ENCODE measurements at regions not wholly inside any gene's neighbourhood (a gene's known extent, or its start where the extent isn't known, plus 50 kb on each side); places are given as distances from the start of the nearest gene placed in this dataset.

DNA sequence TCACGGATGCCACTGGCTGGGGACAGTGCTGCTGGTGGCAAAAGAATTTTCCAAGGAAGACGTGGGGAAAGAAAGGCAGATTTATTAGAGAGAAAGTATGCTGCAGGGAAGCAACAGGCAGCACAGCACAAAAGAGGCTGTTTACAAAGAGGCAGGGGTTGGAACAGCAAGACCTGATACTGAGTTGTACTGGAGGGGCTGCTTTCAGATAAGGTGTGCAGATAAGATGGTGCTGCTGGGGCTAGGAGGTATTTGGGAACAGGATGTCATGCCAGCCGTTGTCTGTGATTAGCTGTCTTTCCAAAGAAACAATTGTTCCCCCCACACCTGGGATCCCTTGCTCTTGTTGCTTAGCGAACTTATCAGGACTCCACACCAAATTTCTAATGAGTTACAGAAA lies 2023.3 kb upstream of the PCDH20 start:
- Mint-ChIP-seq H3K4me3 (no peak overlapping the region), H3K4me1 (peaks cover 3 to 9% of the 10 kb centered on the region in 2 experiments; a peak in 2 of 4 replicates), H3K27me3 (ENCODE audit: low read depth) (no peaks in the 10 kb centered on the region), H3K36me3 (ENCODE audit: insufficient read depth in 1 of 3, low read depth in 3 of 3) (no peaks in the 10 kb centered on the region; a peak in 2 of 7 replicates), H3K9me3 (no peaks in the 10 kb centered on the region), H3K27ac (no peak overlapping the region)
- no peak overlapping the region for H3K23ac ChIP-seq (ENCODE audit: insufficient read length, low read depth, low read length)
- no peaks in the 10 kb centered on the region for H3K27me3 ChIP-seq (ENCODE audit: insufficient read depth, low read length)
- H3K56ac ChIP-seq (ENCODE audit: insufficient read length, low read depth, low read length) = no peak overlapping the region
- H3K18ac ChIP-seq (ENCODE audit: insufficient read length, low read depth, low read length) = no peak overlapping the region
- TF ChIP-seq, protein P1, sequence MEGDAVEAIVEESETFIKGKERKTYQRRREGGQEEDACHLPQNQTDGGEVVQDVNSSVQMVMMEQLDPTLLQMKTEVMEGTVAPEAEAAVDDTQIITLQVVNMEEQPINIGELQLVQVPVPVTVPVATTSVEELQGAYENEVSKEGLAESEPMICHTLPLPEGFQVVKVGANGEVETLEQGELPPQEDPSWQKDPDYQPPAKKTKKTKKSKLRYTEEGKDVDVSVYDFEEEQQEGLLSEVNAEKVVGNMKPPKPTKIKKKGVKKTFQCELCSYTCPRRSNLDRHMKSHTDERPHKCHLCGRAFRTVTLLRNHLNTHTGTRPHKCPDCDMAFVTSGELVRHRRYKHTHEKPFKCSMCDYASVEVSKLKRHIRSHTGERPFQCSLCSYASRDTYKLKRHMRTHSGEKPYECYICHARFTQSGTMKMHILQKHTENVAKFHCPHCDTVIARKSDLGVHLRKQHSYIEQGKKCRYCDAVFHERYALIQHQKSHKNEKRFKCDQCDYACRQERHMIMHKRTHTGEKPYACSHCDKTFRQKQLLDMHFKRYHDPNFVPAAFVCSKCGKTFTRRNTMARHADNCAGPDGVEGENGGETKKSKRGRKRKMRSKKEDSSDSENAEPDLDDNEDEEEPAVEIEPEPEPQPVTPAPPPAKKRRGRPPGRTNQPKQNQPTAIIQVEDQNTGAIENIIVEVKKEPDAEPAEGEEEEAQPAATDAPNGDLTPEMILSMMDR (conservative IDR thresholded peaks at IDR 0.05) = no peak
- no peak overlapping the region for H4K91ac ChIP-seq (ENCODE audit: insufficient read length, low read depth, low read length)
- H3K79me1 ChIP-seq (ENCODE audit: insufficient read depth, low read depth, low read length, poor library complexity, severe bottlenecking) = no peaks in the 10 kb centered on the region
- no peaks in the 10 kb centered on the region for H3K79me2 ChIP-seq (ENCODE audit: insufficient read depth, low read length)
- H2BK20ac ChIP-seq (ENCODE audit: low read depth, low read length, poor library complexity, severe bottlenecking) = no peak overlapping the region
- no peaks in the 10 kb centered on the region for H3K23me2 ChIP-seq (ENCODE audit: insufficient read length, low read depth, low read length, poor library complexity, severe bottlenecking)
- H2BK120ac ChIP-seq (ENCODE audit: low read depth, low read length, poor library complexity, severe bottlenecking) = no peak overlapping the region
- no CpG with 5 or more reads among the region's 4 CpGs for WGBS (ENCODE audit: extremely low coverage, insufficient read length, low lambda C conversion rate)
- no peak overlapping the region for H4K8ac ChIP-seq (replicated peaks; ENCODE audit: insufficient read length, low read depth, low read length)
- H3K4me1 ChIP-seq (ENCODE audit: insufficient read depth, low read length) = no peaks in the 10 kb centered on the region
- no peak overlapping the region for H3K14ac ChIP-seq (ENCODE audit: insufficient read depth, low read length)
- no peak overlapping the region for H2BK12ac ChIP-seq (ENCODE audit: insufficient read length, low read depth, low read length)
- no peak overlapping the region for H2AFZ ChIP-seq (ENCODE audit: low read length)
- H3K4me2 ChIP-seq (ENCODE audit: insufficient read depth, insufficient read length, low read length) = no peak overlapping the region
- no peak overlapping the region for H3K9ac ChIP-seq (ENCODE audit: extremely low read depth, insufficient read length, low read length)
- H3K9me3 ChIP-seq (ENCODE audit: control insufficient read depth, low read depth, low read length) = no peaks in the 10 kb centered on the region
- DNase-seq = no peak
- H2BK15ac ChIP-seq (ENCODE audit: low read depth, low read length) = no peak overlapping the region
- H4K5ac ChIP-seq (ENCODE audit: insufficient read length, low read depth, low read length) = no peak overlapping the region
- H2AK5ac ChIP-seq (ENCODE audit: insufficient read length, low read length) = no peak overlapping the region
- no peak overlapping the region for H3K4ac ChIP-seq (ENCODE audit: low read depth, low read length)
- H2BK5ac ChIP-seq (ENCODE audit: insufficient read length, low read length) = no peak overlapping the region
- no peaks in the 10 kb centered on the region for H4K20me1 ChIP-seq (ENCODE audit: control insufficient read depth, insufficient read depth, insufficient read length)
- H3T11ph ChIP-seq (ENCODE audit: low read length) = no peak overlapping the region
- H3K27ac ChIP-seq (ENCODE audit: insufficient read length, low read depth, low read length) = no peak overlapping the region
